ENCODE measurements at regions not wholly inside any gene's neighbourhood (a gene's known extent, or its start where the extent isn't known, plus 50 kb on each side); places are given as distances from the start of the nearest gene placed in this dataset.

DNA sequence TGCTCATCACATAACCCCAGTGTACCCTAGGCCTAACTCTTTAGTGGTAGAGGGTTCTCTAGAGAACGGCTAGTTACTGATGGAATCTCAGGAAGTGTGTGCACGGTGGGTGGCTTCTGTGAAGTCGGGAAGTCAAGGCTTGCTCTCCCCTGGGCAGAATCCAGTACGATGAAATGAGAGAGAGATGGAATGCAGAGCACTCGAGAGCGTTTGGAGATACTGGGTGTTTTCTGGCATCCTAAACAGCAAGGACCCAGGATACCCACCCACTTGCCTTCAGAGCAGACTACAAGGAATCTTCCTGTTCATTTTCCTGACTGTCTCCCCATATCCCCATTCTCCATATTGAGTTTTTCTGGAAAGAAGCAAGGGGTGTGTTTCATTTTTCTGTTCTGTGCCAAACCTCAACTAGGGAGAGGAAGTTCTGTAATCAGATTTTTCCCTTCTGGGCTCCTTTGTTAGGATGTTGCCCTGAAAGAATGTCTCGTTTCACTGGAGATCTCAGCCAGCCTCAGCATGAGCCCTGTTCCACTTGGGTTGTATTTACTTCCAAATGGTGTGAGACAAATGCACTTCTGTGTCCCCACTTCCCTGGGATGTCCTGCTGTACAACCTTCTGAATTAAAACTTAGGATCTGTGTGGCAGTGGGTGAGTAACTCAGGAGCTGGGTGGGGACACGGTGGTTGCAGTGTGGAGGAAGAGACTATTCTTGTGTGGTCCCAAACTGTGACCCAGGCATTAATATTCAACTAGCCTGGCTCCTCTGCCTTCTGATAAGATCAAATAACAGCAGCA is 108.9 kb upstream of the SPRY4 start:
- DNase-seq (ENCODE audit: low read depth), result no peak

DNA sequence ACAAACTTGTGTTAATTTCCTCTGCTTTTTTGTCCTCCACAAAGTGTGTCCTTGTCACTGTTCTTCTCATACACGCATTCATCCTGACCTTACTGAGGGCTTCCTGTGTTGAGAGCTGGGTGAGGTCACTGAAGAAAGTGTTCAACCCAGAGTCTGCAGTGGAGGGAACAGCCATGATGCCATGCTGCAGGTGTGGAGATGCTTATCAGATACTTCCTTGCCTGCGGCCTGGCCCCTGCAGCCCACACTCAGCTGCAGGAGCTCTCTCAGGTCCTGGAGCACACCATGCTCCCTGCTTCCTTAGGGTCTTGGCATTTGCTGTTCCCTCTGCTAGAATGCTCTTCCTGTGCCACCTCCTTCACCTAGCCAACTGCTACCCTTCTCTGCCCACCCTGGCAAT is 108.1 kb upstream of the SPRY4 start:
- peak; percentile 33 for DNase-seq (ENCODE audit: low read depth)

- peak; percentile 12 for DNase-seq (ENCODE audit: low read depth)
These were observed 107.6 kb upstream of the SPRY4 start for GRCh38 chr5:142432369-142432863.

DNA sequence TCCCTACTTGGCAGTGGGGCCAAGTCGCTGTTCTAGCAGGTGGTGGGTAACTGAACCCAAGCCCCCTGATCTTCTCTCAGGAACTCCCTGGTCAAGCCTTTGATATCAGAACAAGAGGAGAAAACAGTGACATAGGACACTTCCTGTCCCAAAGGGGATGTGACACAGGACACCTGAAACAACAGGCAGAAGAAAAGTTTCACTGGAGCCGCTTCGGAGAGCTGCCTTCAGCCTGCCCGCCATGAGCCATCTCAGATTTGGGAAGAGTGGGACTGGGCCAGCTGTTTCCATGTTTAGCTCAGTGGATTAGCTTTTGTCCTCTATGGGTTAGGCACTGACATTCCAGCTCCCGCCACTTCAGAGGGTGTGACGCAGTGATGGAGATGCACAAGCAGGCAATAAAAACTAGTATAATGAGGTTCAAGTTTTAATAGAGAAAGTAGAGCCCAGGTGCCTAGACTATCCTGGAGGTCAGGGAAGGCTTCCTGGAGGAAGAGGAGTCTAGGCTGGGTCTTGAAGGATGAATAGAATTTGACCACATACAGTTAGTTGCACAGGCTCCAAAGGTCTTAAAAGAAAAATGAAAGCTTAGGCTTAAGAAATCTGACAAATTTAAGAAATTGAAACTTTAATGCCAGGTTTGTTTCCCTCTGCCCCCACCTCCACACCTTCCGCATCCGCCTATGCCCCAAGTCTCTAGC is 104.1 kb upstream of the SPRY4 start:
- no peak for DNase-seq (ENCODE audit: low read depth)

GRCh38 chr5:142428036-142428772 is 103.4 kb upstream of the SPRY4 start:
- DNase-seq (ENCODE audit: low read depth), result no peak

DNA sequence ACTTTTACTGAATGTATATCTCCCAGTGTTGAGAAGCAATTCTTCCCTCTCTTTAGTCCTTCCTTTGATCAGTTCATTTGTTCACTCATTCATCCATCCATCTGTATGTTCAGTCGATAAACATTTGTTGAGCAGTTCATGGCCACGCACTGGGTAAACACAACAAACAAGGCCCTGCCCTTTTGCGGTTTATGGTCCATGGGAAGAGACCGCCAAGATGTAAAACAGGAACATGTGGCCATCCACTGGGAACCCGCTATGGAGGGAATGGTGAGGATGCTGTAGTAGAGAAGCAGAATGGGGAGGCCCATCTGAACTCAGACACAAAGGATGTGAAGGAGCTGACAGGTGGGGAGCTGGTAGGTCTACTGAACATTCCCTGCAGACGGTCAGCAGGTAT is 102.7 kb upstream of the SPRY4 start:
- DNase-seq (ENCODE audit: low read depth), result no peak

DNA sequence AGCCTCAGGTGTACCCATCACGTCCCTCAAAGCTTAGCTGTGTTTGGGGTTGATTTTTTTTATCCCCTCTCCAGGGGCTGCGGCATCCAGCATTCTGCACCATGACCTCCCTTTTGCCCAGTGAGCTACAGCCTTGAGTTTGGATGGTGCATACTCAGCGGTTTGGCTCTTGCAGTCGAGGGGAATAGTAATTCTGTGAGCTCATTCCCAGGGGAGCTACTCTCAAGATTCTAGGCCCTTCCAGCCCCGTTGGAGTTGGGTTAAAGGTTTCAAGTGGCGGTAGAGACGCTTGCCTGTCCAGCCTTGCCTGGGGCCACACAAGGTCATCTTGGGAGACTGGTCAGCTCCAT is 102.2 kb upstream of the SPRY4 start:
- no peak for DNase-seq (ENCODE audit: low read depth)

- no peak for DNase-seq (ENCODE audit: low read depth)
These were observed 101.6 kb upstream of the SPRY4 start for GRCh38 chr5:142426129-142427014.

DNA sequence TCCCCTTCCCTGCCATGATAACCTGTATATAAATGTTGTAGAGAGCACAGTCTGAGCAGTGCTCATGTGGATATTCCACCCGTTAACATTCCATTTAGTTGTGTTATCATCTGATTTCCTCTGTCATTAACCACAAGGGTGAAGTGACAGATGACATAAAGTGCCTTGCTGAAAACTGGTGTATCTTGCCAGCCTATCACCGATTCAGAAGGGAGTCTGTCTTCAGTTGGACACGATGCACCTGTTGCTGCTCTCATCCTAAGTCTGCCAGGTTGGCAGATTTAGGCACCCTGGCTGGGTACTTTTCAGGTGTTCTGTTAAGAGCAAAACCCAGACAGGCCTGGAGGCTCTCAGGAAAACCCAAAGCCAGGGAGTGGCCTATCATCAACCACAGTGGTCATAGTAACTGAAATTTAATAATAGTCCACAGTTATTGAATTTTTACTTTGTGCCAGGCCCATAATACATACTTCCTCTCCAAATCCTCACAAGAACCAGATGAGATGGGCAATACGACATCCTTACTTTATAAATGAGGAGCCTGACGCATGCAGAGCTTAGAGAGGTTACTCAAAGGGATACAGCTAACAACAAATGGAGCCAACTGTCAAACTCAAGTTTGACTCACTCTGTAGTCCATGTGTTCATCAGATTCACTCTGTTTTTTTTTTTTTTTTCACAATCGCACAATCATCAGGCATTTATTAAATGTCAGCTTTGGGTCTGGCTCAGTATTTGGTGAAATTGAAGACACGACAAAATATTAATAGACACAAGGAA is 100.7 kb upstream of the SPRY4 start:
- DNase-seq (ENCODE audit: low read depth), result no peak

- no peak for DNase-seq (ENCODE audit: low read depth)
These were observed 97.6 kb upstream of the SPRY4 start for GRCh38 chr5:142422429-142422828.

DNA sequence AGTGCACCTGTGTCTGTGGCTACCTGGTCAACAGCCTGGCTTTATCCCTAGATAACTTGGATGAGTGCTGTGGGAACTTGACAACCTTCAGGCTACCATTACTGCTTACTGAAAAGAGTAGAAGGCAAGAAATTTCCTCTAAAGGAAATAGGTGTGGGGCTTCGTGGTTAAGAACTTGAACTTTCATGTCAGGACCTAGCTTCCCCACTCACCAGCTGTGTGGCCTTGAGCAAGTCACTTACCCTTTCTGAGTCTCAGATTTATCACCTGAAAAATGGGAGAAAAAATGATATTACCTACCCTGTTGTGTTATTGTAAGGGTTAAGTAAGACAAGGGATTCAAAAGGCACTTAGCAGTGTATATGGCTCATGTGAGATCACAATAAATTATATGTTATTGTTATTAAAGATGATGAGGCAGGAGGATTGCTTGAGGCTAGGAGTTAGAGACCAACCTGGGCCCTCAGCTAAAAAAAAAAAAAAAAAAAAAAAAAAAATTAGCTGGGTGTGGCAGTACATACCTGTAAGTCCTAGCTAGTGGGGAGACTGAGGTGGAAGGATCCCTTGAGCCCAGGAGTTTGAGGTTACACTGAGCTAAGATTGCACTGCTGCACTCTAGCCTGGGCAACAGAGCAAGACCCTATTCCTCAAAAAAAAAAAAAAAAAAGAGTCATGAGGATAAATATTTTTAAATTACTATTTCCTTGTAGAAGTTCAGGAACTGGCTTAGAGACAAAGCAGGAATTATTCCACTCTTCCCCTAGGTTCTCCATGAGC is 97.0 kb upstream of the SPRY4 start:
- no peak for DNase-seq (ENCODE audit: low read depth)

- DNase-seq (ENCODE audit: low read depth), result no peak
These were observed 96.4 kb upstream of the SPRY4 start for GRCh38 chr5:142421228-142421617.

DNA sequence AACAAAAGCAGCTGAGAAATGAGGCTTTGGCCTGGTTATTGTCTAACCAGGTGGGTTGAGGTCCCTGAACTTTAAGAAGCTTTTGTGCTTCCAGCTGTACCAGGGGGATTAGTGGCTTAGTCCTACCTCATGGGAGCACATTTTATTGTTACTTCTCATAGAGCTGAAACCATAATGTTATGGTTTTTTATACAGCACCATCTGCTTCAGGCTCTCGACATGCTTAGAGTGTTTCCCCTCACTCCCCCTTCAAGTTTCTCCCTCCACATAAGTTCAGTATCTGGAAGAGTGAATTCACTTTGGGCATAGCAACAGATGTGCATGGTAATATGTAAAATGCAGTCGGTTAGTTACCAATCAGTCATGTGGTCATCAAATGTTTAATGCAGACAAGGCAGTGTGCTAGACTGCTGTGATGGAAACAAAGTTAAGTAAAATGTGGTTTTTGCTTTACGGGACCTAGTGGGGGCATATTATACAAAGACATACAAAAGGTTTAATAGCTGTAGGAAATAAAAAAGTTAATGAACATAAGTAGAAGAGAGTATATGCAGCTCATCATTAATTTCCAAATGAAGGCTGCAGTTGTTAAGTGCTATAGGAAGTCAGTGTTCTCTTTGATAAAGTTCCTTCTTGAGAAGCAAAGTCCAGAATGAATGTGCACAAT is 95.9 kb upstream of the SPRY4 start:
- DNase-seq (ENCODE audit: low read depth), result no peak

DNA sequence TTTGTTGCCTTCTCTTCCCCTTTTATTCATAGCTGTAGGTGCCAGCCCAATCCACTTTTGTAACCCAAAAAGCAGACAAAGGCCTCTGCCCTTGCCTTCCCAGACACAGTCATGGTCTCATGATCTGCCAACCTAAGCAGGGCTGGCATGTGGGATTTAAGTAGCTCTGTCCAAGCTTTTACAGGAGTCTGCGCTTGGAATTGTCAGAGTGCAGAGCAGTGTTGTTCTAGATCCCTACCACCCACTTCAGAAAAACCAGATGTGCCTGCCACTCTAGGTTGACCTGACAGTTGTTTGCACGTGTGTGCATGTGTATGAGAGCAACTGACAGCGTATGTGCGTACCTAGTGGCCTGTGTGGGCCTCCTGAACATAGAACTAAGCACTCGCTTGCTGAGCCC is 87.8 kb upstream of the SPRY4 start:
- DNase-seq (ENCODE audit: low read depth), result no peak

DNA sequence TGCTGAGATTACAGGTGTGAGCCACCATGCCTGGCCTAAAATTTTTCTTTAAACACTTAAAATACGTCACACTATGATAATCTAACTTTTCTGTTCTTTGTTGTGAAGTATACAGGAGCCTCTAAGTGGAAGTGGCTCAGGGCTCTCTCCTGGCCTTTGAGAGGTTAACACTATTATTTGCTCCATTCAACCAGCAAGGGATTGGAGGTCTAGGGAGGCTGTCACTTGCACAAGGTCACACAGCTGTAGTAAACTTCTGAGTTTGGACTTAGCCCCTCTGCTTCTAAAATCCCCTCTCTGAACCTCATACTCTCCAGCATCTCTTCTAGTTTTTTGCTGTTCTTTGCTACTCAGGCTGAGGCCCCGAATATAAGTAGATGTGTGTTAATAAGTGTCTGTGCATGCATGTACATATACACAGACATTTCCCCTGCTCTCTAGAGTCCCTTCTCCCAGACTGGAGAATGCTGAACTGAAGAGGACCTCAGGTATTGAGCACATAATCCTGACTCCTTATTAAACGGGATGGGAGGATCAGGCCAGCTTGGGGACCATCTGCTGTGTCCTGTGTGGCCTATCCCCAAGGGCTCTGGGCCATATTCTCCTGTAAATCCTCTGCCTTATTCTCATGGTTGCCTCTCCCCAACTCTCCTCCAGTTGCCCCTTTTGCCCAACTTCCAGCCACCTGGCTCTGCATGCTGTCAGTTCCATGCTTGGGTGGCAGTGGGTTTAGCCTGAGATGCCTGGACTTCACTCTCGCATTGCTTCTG is 87.0 kb upstream of the SPRY4 start:
- DNase-seq (ENCODE audit: low read depth), result no peak

- no peak for DNase-seq (ENCODE audit: low read depth)
These were observed 86.3 kb upstream of the SPRY4 start for GRCh38 chr5:142411103-142411502.

DNA sequence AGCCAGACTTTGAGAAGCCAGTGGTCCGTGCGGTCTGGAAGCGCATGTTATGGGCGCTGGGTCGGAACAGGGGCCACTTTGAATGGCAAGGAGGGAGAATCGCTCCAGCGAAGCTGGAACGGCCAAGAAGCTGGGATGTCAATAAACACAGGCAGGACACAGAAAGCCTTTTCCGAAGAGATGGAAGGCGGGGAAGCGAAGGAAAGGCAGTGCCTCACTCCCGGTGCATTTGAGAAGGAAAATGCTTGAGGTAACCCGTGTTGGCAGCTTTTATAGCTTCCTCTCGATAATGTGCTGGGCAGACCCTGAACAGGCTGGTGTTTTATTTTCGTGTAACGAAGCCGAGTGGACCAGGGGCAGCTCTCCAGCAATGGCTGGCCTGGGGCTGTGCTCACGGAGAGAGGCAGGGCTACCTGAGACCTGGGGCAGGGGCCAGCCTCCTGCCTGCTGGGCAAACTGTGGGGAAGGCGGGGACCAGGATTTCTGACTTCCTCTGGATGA is 84.2 kb upstream of the SPRY4 start:
- DNase-seq (ENCODE audit: low read depth), result no peak

DNA sequence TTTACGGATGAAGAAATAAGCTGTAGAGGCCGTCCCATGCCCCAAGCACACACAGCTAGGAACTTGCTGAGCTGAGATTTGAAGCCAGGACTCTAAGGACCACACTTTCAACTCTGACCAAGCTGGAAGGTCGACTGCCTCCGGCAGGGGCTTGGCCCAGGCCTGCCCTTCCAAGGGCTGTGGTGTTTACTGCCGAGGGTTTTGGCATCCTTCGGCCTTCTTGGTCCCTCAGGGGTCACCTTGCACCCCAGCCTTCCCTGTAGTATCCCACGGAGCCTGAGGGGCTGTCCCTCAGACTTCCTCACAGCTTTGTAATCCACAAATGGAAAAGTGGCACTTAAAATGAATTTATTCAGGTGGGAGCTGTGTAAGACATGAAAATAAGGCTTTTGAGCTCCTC is 83.7 kb upstream of the SPRY4 start:
- DNase-seq (ENCODE audit: low read depth), result no peak

Measured in activated T-cell treated with anti-CD3 and anti-CD28 coated beads for 24 hours (primary cell).